Calu3 (cell line): ENCODE measurements at regions not wholly inside any gene's neighbourhood (a gene's known extent, or its start where the extent isn't known, plus 50 kb on each side); places are given as distances from the start of the nearest gene placed in this dataset.

Experiments
- BruUV-seq: library from RNA; stranded (reverse); fragments of 400-500 nt; replicated peaks from 2 replicates; lab custom pipeline; 2021; lab: Mats Ljungman, UMichigan
- CTCF ChIA-PET: fragments of 300-600 bp; sonication (Branson Sonifier 250); formaldehyde crosslinking; loops from one replicate; lab custom pipeline; 2022; ENCODE audit warnings: antibody characterized with exemption; lab: Charles Lee
- DNase-seq: peaks from one replicate; pipeline ENCODE4 v3.0.0; 2022
- H3K27ac Mint-ChIP-seq: one replicate; pipeline ENCODE4 v1.8.0; 2022; ENCODE audit warnings: mixed read lengths; ENCODE audit not compliant: unreplicated experiment
- H3K27me3 Mint-ChIP-seq: one replicate; pipeline ENCODE4 v1.8.0; 2022; ENCODE audit warnings: mixed read lengths; ENCODE audit not compliant: unreplicated experiment
- H3K36me3 Mint-ChIP-seq: one replicate; pipeline ENCODE4 v1.8.0; 2022; ENCODE audit warnings: mild to moderate bottlenecking, moderate library complexity, mixed read lengths; ENCODE audit not compliant: insufficient read depth, unreplicated experiment
- H3K4me1 Mint-ChIP-seq: one replicate; pipeline ENCODE4 v1.8.0; 2022; ENCODE audit warnings: mild to moderate bottlenecking, low read depth, mixed read lengths; ENCODE audit not compliant: unreplicated experiment
- H3K4me3 Mint-ChIP-seq: one replicate; pipeline ENCODE4 v1.8.0; 2022; ENCODE audit warnings: mild to moderate bottlenecking, low read depth, moderate library complexity, mixed read lengths; ENCODE audit not compliant: unreplicated experiment
- H3K9me3 Mint-ChIP-seq: one replicate; pipeline ENCODE4 v1.8.0; 2022; ENCODE audit warnings: low read depth, mixed read lengths; ENCODE audit not compliant: unreplicated experiment
- intact Hi-C: fragments of 100-400 bp; cut with micrococcal nuclease; formaldehyde crosslinking; loops from one replicate; pipeline ENCODE4 v1.10.0; 2022; ENCODE audit not compliant: unreplicated experiment
- TF ChIP-seq, protein P1 (sequence below): fragments of 200-600 bp; IDR thresholded peaks from one replicate; pipeline ENCODE4 v1.8.0; 2022; ENCODE audit warnings: antibody characterized with exemption; ENCODE audit not compliant: unreplicated experiment

GRCh38 chr2:235112365-235112764 is 160.5 kb downstream of the SH3BP4 start:
- Mint-ChIP-seq H3K4me3 (no peak overlapping the region), H3K9me3 (no peaks in the 10 kb centered on the region)
- CTCF ChIA-PET: no interaction called here

DNA sequence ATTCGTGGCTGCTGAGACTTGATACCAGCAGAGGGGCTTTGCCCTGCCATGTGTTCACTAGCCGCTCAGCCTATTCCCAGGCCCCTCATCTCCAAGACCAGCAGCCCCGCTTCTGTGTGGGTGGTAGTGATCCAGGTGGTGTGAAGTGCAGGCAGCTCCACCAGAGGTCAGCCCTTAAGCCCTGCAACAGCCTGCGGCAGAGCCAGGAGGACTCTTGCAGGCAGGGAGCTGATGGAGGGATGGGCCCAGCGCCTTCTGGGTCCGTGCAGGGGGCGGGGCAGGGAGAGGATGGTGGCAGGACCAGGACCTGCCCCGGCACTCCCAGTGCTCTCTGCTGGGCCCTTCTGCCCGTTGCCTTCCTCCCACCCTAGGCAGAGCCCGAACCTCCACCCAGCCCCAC is 162.0 kb downstream of the SH3BP4 start:
- H3K36me3 Mint-ChIP-seq: no peaks in the 10 kb centered on the region
- H3K27ac Mint-ChIP-seq: no peak overlapping the region
- CTCF ChIA-PET: no interaction called here
- no peaks in the 10 kb centered on the region for H3K4me1 Mint-ChIP-seq
- no TSS peak for BruUV-seq
- no peaks in the 10 kb centered on the region for H3K9me3 Mint-ChIP-seq
- no peak overlapping the region for H3K4me3 Mint-ChIP-seq
- intact Hi-C loops: loop anchor here (10.0 kb wide), 2 partner anchors 979 to 1139 kb away; no protein-coding TSS in a partner anchor
- no peak for DNase-seq
- H3K27me3 Mint-ChIP-seq: peaks cover 23% of the 10 kb centered on the region
- TF ChIP-seq, protein P1, sequence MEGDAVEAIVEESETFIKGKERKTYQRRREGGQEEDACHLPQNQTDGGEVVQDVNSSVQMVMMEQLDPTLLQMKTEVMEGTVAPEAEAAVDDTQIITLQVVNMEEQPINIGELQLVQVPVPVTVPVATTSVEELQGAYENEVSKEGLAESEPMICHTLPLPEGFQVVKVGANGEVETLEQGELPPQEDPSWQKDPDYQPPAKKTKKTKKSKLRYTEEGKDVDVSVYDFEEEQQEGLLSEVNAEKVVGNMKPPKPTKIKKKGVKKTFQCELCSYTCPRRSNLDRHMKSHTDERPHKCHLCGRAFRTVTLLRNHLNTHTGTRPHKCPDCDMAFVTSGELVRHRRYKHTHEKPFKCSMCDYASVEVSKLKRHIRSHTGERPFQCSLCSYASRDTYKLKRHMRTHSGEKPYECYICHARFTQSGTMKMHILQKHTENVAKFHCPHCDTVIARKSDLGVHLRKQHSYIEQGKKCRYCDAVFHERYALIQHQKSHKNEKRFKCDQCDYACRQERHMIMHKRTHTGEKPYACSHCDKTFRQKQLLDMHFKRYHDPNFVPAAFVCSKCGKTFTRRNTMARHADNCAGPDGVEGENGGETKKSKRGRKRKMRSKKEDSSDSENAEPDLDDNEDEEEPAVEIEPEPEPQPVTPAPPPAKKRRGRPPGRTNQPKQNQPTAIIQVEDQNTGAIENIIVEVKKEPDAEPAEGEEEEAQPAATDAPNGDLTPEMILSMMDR: no peak

More at GRCh38 chr2:235112365-235112764, 160.5 kb downstream of the SH3BP4 start:
- no peaks in the 10 kb centered on the region for H3K4me1 Mint-ChIP-seq
- TF ChIP-seq, protein P1: no peak
- H3K27ac Mint-ChIP-seq: no peak overlapping the region
- no peaks in the 10 kb centered on the region for H3K36me3 Mint-ChIP-seq
- BruUV-seq: no TSS peak
- peaks cover 23% of the 10 kb centered on the region for H3K27me3 Mint-ChIP-seq
- no peak for DNase-seq
- intact Hi-C loops: loop anchor here (10.0 kb wide), 2 partner anchors 978 to 1138 kb away; no protein-coding TSS in a partner anchor

DNA sequence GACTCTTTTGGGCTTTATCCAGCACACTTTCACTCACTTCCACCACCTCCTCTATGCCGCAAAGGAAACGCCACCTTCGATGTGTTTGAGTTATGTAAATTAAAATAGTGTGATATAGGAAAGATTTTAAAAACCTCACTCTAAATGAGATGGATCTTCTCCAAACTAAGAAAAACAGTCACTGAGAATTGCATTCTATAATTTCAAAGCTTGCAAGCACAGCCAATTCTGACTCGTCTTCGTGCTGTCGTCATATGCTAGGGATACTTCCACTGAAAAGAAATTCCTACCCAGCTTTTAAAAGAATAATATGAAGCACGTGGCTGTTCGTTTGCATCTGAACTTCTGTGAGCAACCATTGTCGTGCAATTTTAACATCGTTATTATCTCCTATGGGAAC is 162.5 kb downstream of the SH3BP4 start:
- Mint-ChIP-seq H3K4me1 (no peaks in the 10 kb centered on the region), H3K4me3 (no peak overlapping the region), H3K27ac (no peak overlapping the region), H3K27me3 (peaks cover 23% of the 10 kb centered on the region), H3K9me3 (no peaks in the 10 kb centered on the region), H3K36me3 (no peaks in the 10 kb centered on the region)
- DNase-seq: no peak
- CTCF ChIA-PET: no interaction called here
- TF ChIP-seq, protein P1: no peak
- intact Hi-C loops: loop anchor here (10.0 kb wide), 2 partner anchors 979 to 1139 kb away; no protein-coding TSS in a partner anchor
- BruUV-seq: no TSS peak

DNA sequence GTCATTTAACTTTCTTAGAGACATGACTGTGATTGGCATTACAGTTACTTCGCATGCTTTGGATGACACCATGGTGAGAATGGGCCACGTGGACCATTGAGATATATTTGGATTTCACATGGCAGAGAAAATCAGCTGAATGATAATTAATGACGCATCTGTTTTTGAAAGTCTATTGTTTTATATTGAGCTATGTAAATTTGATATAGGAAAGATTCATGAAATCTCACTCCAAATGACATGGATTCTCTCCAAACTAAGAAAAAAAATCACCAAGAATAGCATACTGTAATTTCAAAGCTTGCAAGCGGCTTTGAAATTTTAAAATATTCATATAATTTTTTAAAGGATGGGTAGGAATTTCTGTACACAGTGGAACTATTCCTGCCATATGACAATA is 163.7 kb downstream of the SH3BP4 start:
- intact Hi-C loops: loop anchor here (10.0 kb wide), 2 partner anchors 981 to 1141 kb away; no protein-coding TSS in a partner anchor
- no peak overlapping the region for H3K4me3 Mint-ChIP-seq
- BruUV-seq: no TSS peak
- no peaks in the 10 kb centered on the region for H3K36me3 Mint-ChIP-seq
- no peaks in the 10 kb centered on the region for H3K9me3 Mint-ChIP-seq
- CTCF ChIA-PET: no interaction called here
- TF ChIP-seq, protein P1: no peak
- H3K4me1 Mint-ChIP-seq: no peaks in the 10 kb centered on the region
- peaks cover 31% of the 10 kb centered on the region for H3K27me3 Mint-ChIP-seq
- no peak overlapping the region for H3K27ac Mint-ChIP-seq
- no peak for DNase-seq
